HG03045 (cell line): ENCODE measurements at regions not wholly inside any gene's neighbourhood (a gene's known extent, or its start where the extent isn't known, plus 50 kb on each side); places are given as distances from the start of the nearest gene placed in this dataset.

Experiments
- ATAC-seq: cut with Tn5 transposase; IDR thresholded peaks from one replicate; pipeline ENCODE4 v1.9.1; 2021; ENCODE audit warnings: mild to moderate bottlenecking, moderate library complexity; ENCODE audit not compliant: unreplicated experiment

DNA sequence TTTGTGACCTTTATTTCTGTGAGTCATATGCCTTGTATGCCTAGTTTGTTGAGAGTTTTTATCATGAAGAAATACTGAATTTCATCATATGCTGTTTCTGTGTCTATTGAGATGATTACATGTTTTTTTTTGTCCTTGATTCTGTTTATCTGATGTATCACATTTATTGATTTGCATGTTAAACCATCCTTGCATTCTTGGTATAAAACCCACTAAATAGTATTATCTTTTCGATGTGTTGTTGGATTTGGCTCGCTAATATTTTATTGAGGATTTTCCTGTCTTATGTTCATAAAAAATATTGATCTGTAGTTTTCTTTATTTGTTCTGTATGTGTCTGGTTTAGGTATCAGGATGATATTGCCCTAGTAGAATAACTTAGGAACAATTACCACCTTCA, 164.7 kb upstream of the CHRM3 start:
- no peak for ATAC-seq

GRCh38 chr1:239219679-239220078, 166.7 kb upstream of the CHRM3 start:
- no peak for ATAC-seq

GRCh38 chr1:239218301-239218700, 168.1 kb upstream of the CHRM3 start:
- no peak for ATAC-seq

GRCh38 chr1:239212811-239213220, 173.6 kb upstream of the CHRM3 start:
- no peak for ATAC-seq

DNA sequence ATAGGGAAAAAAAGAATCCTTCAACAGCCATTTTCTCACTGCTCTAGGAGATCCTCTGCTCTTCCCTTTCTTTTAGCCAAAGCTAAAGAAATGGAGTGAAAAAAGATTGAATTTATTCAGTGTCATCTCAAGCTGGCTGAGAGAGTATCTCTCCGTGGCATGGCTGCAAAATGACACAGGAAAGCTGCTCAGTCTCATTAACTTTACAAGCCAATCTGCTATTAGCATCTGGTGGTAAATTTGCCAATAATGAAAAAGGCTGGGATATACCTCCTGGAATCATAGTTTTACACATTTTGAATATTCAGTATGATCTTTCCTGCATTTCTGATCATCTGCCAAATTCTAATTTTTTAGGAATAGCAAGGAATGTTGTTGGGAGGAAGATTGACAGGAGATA, 176.8 kb upstream of the CHRM3 start:
- ATAC-seq = no peak

DNA sequence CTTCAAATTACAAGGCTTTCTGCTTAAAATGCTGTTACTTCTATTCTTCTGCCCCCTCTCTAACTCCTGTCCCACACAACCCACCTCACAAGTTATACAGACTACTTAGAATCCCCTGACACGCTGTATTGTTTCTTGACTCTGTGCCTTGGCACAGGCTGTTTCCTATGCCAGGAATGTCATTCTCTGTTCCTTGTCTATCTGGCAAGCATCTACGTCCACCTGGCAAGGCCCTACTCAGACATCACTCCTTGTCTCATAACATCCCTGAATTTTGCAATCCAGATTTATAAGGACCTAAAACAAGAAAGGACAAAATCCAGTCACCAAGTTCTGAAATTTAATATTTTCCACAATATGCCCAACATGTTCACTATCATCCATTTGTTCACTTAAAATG, 182.0 kb upstream of the CHRM3 start:
- no peak for ATAC-seq

DNA sequence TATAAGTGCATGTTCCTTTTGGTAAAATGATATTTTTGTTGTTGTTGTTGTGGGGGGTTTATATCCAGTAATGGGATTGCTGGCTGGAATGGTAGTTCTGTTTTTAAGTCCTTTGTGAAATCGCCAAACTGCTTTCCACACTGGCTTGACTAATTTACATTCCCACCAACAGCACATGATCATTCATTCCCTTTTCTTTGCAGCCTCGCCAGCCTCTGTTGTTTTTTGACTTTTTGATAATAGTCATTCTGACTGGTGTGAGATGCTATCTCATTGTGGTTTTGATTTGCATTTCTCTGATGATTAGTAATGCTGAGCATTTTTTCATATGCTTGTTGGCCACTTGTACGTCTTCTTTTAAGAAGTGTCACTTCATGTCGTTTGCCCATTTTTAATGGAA, 188.5 kb upstream of the CHRM3 start:
- no peak for ATAC-seq

DNA sequence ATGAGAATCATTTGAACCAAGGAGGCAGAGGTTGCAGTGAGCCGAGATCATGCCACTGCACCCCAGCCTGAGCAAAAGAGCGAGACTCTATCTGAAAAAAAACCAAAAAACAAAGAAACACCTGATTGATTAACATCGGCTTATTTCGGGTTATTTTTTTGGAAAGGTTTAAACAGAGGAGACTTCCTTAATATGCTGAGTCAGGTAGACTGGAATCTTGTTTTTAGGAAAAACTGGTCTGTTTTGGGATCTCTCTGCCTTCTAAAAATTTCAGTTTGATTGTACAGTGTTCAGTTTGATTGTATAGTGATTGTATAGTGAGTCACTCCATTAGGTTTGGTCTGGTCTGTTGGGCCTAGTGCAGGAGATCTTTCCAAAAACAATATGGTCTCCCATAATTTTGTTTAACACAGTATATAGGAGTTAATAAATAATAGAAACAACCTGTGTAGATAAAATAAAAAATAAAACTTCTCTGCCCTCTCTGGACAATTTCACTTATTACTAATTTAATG, 196.3 kb upstream of the CHRM3 start:
- ATAC-seq = no peak

GRCh38 chr1:239186487-239186886, 199.9 kb upstream of the CHRM3 start:
- ATAC-seq = no peak

DNA sequence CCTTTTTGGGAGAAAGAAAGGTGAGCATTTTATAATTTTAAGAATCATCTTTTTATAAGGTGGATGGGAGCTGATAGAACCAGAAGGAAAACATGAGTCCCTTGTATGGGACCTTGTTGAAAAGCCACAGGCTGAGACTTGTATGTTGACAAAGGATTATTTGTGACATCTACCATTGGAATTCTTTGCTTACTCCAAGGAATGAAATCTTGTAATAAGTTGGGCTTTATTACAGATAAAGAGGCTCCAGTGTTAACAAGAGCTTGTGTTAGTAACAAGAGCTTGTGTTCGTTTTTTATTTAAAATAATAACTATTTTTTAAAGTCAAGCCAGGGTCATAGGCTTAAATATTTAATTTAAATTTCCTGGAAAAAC, 201.1 kb upstream of the CHRM3 start:
- no peak for ATAC-seq

- no peak for ATAC-seq
These were observed 201.7 kb upstream of the CHRM3 start for GRCh38 chr1:239184561-239185244.

- ATAC-seq = no peak
These were observed 207.4 kb upstream of the CHRM3 start for GRCh38 chr1:239178961-239179360.

DNA sequence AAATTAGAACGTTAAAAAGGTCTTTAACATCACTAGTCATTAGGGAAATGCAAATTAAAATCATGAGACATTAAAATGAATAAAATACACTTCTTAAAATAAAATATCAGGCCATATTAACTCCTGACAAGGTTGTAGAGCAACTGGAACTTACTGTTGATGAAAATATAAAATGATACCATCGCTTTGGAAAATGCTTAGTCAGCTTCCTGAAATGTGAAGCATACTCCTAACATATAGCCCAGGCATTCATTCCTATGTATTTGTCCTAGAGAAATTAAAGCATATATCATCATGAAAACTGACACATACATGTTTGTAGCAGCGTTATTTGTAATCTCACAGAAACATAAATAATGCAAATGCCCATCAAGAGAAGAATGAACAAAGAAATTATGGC, 211.5 kb upstream of the CHRM3 start:
- ATAC-seq = no peak

GRCh38 chr1:239170828-239171227, 215.5 kb upstream of the CHRM3 start:
- ATAC-seq = no peak

DNA sequence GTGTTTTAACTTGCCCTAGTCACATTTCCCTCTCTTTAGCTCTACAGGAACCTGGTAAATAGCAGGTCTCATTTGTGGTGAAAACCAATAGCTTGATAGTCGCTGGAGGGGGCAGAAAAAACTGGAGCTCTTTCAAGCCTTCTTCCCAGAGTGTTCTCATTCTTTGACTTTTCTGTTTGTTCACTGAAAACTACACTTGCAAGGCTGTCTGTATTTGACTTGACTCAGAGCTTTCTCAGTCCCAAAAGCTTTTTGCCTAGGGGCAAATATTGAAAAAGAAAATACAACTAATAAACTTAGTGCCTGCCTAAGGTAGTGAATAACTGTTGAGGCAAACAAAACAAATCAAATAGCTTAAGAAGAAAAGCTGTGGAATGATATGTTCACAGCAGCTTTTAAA, 217.1 kb upstream of the CHRM3 start:
- no peak for ATAC-seq

DNA sequence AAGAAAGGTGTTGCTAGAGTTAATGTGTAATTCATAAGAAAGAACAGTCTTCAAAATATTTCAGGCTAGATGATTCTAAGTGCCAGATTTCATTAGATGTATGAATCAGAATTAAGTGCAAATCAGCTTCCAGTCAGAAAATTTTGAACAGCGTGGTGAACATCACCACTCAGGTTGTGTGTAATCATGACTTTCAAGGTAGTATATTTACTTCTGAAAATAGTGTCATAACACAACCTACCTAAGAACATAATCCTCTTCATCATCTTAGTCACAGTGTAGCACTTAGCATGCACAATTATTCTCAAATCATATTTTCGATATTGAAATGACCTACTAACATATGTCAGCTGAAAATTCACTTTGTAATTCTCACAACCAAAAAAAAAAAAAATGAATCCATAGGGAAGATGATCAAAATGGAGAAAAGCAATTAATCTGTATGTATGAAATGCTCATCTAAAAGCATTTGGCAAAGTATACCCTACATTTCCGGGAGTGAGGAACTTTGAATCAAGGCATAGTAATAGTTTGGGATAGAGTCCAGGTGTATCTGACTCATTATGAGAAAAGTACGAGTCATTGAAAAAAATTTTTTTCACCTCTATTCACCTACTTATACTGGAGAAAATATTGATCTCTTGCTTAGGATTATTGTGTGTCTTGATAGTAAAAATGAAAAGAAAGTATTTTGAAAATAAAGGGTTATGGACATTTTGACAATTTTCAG, 221.8 kb upstream of the CHRM3 start:
- no peak for ATAC-seq

DNA sequence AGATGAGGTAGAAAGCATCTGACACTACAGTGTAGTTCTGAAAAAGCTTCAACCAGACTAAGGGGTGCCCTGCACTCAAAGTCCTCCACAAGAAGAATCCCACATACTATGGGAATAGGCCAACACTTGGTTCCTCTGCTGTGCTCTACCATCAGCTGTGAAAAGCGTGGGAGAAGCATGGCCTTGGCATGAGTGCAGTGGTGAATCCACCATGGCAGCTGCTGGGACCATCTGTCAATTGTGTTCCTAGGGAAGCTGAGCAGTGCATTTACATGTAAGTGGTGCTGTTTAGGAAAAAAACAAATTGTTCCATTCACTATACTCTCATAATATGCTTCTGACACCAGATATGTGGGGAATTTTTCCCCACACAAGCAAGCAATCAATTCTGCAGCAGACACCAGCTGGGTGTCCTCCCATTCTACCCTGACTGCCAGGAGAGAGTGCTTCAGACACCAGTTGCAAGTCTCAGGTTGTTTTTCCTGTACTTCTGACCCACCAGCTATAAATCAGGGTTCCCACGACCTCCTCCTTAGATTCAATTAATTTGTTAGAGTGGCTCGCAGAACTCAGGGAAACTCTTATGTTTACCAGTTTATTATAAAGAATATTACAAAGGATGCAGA, 230.8 kb upstream of the CHRM3 start:
- no peak for ATAC-seq

DNA sequence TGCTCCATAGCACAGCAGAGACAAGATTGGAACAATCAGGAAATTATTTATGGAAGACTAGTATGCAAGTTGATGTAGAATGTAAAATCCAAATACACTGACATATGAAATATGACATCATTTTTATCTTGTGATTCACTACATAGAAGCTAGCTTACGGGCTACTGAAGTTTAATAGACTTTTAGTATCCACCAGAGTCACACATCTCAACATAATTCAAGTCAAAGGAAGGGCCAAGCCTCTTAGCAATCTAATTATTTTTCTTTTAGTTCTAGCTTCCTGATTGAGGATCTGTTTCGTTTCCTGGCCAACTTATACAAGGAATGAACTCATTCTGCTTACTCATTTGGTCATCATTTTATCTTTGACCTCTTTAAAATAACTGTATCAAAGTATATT, 234.4 kb upstream of the CHRM3 start:
- no peak for ATAC-seq

GRCh38 chr1:239140968-239141367, 245.4 kb upstream of the CHRM3 start:
- no peak for ATAC-seq

DNA sequence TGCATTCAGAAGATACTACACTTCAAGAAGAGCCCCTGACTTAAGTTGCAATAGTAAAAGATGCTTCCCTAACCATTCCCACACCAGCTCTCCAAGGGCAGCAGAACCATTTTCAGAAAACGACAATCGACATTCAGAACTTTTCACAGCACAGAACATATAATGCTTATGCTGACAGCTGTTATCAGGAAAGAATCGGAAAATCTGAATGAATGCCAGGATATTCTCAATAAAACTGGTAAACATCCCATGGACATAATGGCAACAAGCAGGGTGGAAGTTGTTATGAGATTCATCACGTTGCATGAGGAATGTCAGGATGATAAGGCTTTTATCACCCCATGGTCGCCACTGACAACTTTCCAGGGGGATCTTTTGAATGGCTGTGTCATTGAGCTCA, 246.6 kb upstream of the CHRM3 start:
- no peak for ATAC-seq

DNA sequence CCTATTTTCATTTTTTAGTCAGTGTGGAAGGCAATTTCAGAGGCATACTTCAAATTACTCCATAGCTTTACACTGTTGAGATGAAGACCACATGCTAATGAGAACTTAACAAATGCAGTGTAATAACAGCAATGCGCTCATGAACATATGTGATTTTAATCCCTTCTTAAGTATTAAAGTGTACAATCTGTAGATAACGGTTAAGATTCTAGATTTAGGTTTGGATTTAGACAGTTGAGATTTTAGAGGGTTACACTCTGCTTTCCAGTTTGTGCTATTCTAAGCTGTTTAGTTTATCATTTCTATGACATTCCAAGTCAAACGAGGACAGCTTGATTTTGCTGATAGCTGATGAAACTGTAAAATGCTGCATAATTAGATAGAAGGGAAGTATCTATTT, 257.8 kb upstream of the CHRM3 start:
- no peak for ATAC-seq

GRCh38 chr1:239126884-239127283, 259.5 kb upstream of the CHRM3 start:
- ATAC-seq = no peak
